Mesendoderm (in vitro differentiated cells): ENCODE measurements at regions not wholly inside any gene's neighbourhood (a gene's known extent, or its start where the extent isn't known, plus 50 kb on each side); places are given as distances from the start of the nearest gene placed in this dataset.
A peak's percentile ranks its signal among the peaks of the same experiment; 100 is the strongest.
"Not testable (repeated sequence)": the region's sequence is repeated elsewhere in the genome, so short reads cannot be mapped to it uniquely, and the experiment has no call there.

ENCODE experiments used
- DNase-seq: peaks from one replicate; pipeline ENCODE4 v3.0.0; 2013
- H2AK5ac ChIP-seq: 2 replicates; pipeline ENCODE4 v1.6.1; 2013; ENCODE audit warnings: low read length, inconsistent platforms
- H2BK120ac ChIP-seq: 2 replicates; pipeline ENCODE4 v1.6.1; 2013; ENCODE audit warnings: low read depth, mild to moderate bottlenecking, low read length, moderate library complexity, mixed read lengths
- H2BK15ac ChIP-seq: replicated peaks from 2 replicates; pipeline ENCODE4 v1.6.1; 2013; ENCODE audit warnings: low read depth, mild to moderate bottlenecking, moderate library complexity
- H2BK5ac ChIP-seq: 2 replicates; pipeline ENCODE4 v1.6.1; 2013; ENCODE audit warnings: low read length, inconsistent platforms
- H3K18ac ChIP-seq: 2 replicates; pipeline ENCODE4 v1.6.1; 2013; ENCODE audit warnings: mild to moderate bottlenecking, low read length, mixed read lengths
- H3K23ac ChIP-seq: one replicate; pipeline ENCODE4 v1.6.1; 2013; ENCODE audit warnings: low read length
- H3K27ac ChIP-seq: 2 replicates; pipeline ENCODE4 v1.5.1; 2013; ENCODE audit warnings: low read depth, mild to moderate bottlenecking, inconsistent platforms, low read length, moderate library complexity
- H3K27me3 ChIP-seq: 2 replicates; pipeline ENCODE4 v1.6.1; 2013; ENCODE audit warnings: low read length, control low read depth, mild to moderate bottlenecking, inconsistent platforms; ENCODE audit not compliant: insufficient read depth, poor library complexity
- H3K36me3 ChIP-seq: 2 replicates; pipeline ENCODE4 v1.6.1; 2013; ENCODE audit warnings: low read length, inconsistent platforms; ENCODE audit not compliant: control insufficient read depth, insufficient read depth
- H3K4ac ChIP-seq: one replicate; pipeline ENCODE4 v1.6.1; 2013; ENCODE audit warnings: low read depth, mild to moderate bottlenecking, low read length, moderate library complexity
- H3K4me1 ChIP-seq: 2 replicates; pipeline ENCODE4 v1.6.1; 2013; ENCODE audit warnings: low read depth, low read length, inconsistent platforms; ENCODE audit not compliant: control insufficient read depth
- H3K4me2 ChIP-seq: 2 replicates; pipeline ENCODE4 v1.6.1; 2013; ENCODE audit warnings: low read length
- H3K4me3 ChIP-seq: 2 replicates; pipeline ENCODE4 v1.5.1; 2013; ENCODE audit warnings: mild to moderate bottlenecking, low read length
- H3K56ac ChIP-seq: one replicate; pipeline ENCODE4 v1.6.1; 2013; ENCODE audit warnings: low read length
- H3K79me1 ChIP-seq: 2 replicates; pipeline ENCODE4 v1.6.1; 2013; ENCODE audit warnings: low read length, inconsistent platforms
- H3K79me2 ChIP-seq: 2 replicates; pipeline ENCODE4 v1.6.1; 2013; ENCODE audit warnings: mild to moderate bottlenecking, low read length; ENCODE audit not compliant: control insufficient read depth, insufficient read depth
- H3K9ac ChIP-seq: 2 replicates; pipeline ENCODE4 v1.6.1; 2013; ENCODE audit warnings: low read length, inconsistent platforms
- H4K5ac ChIP-seq: one replicate; pipeline ENCODE4 v1.6.1; 2013; ENCODE audit warnings: low read length
- H4K8ac ChIP-seq: one replicate; pipeline ENCODE4 v1.6.1; 2013; ENCODE audit warnings: low read depth, mild to moderate bottlenecking, control low read depth, low read length, moderate library complexity
- WGBS: extraction: QIAGEN DNeasy Blood & Tissue Kit; methylation state at CpG from one replicate; pipeline ENCODE4 v1.1.7; 2013; ENCODE audit warnings: low lambda C conversion rate, missing lambda C conversion rate; ENCODE audit not compliant: insufficient coverage; ENCODE audit errors: extremely low coverage; 5-methylcytosine and 5-hydroxymethylcytosine counted together

- H3K56ac ChIP-seq: peak overlapping the region; percentile 74
- no peaks in the 10 kb centered on the region for H3K36me3 ChIP-seq
- H4K5ac ChIP-seq: no peak overlapping the region
- H3K27ac ChIP-seq: peak overlapping the region; percentile 87
- H4K8ac ChIP-seq: no peak overlapping the region
- no peak overlapping the region for H2AK5ac ChIP-seq
- no peak overlapping the region for H2BK15ac ChIP-seq
- H3K4me2 ChIP-seq: no peak overlapping the region
- peaks cover 3% of the 10 kb centered on the region for H3K4me1 ChIP-seq
- no peaks in the 10 kb centered on the region for H3K79me1 ChIP-seq
- no peaks in the 10 kb centered on the region for H3K27me3 ChIP-seq
- peak; percentile 73 for DNase-seq
- WGBS: no CpG with 5 or more reads among the region's 10 CpGs
- peak overlapping the region; percentile 73 for H2BK5ac ChIP-seq
- H3K9ac ChIP-seq: peak overlapping the region; percentile 38
- peak overlapping the region; percentile 78 for H2BK120ac ChIP-seq
- H3K4ac ChIP-seq: peak overlapping the region; percentile 92
- no peak overlapping the region for H3K4me3 ChIP-seq
- H3K23ac ChIP-seq: no peak overlapping the region
- H3K18ac ChIP-seq: peak overlapping the region; percentile 81
- peaks cover 8% of the 10 kb centered on the region for H3K79me2 ChIP-seq
These were observed 803.9 kb upstream of the CDH10 start for GRCh38 chr5:25448646-25449045.

GRCh38 chr5:25448190-25448621 lies 803.4 kb upstream of the CDH10 start:
- no peak overlapping the region for H3K4me2 ChIP-seq
- H3K4me3 ChIP-seq: no peak overlapping the region
- H3K4ac ChIP-seq: peak overlapping the region; percentile 45
- no peaks in the 10 kb centered on the region for H3K36me3 ChIP-seq
- no peak overlapping the region for H4K5ac ChIP-seq
- peak overlapping the region; percentile 33 for H3K9ac ChIP-seq
- DNase-seq: peak; percentile 65
- no peak overlapping the region for H4K8ac ChIP-seq
- no peaks in the 10 kb centered on the region for H3K27me3 ChIP-seq
- H2AK5ac ChIP-seq: no peak overlapping the region
- WGBS: no CpG with 5 or more reads among the region's 6 CpGs
- H3K4me1 ChIP-seq: peaks cover 3% of the 10 kb centered on the region
- peaks cover 8% of the 10 kb centered on the region for H3K79me2 ChIP-seq
- peak overlapping the region; percentile 87 for H3K27ac ChIP-seq
- no peaks in the 10 kb centered on the region for H3K79me1 ChIP-seq
- no peak overlapping the region for H3K23ac ChIP-seq
- peak overlapping the region; percentile 1 for H2BK15ac ChIP-seq
- H3K18ac ChIP-seq: peak overlapping the region; percentile 81
- peak overlapping the region; percentile 78 for H2BK120ac ChIP-seq
- H2BK5ac ChIP-seq: peak overlapping the region; percentile 49
- peak overlapping the region; percentile 74 for H3K56ac ChIP-seq

GRCh38 chr5:25446061-25446420 lies 801.3 kb upstream of the CDH10 start:
- H3K18ac ChIP-seq, H3K27ac ChIP-seq, H4K8ac ChIP-seq, H3K4me2 ChIP-seq, H3K27me3 ChIP-seq, H2BK15ac ChIP-seq, H3K4ac ChIP-seq, H3K79me1 ChIP-seq, H2AK5ac ChIP-seq, H3K4me3 ChIP-seq, H3K23ac ChIP-seq, H3K56ac ChIP-seq, H2BK5ac ChIP-seq, H3K36me3 ChIP-seq, H3K4me1 ChIP-seq, H3K9ac ChIP-seq, H2BK120ac ChIP-seq, H4K5ac ChIP-seq: not testable (repeated sequence)
- peaks cover 14% of the 10 kb centered on the region for H3K79me2 ChIP-seq
- no CpG with 5 or more reads among the region's 3 CpGs for WGBS
- peak; percentile 36 for DNase-seq

- H3K18ac ChIP-seq: peak overlapping the region; percentile 96
- H3K27ac ChIP-seq: peak overlapping the region; percentile 34
- peaks cover 16% of the 10 kb centered on the region for H3K79me2 ChIP-seq
- H3K4ac ChIP-seq, H3K79me1 ChIP-seq, H2AK5ac ChIP-seq, H3K23ac ChIP-seq, H3K4me1 ChIP-seq, H3K4me2 ChIP-seq, H3K36me3 ChIP-seq, H4K8ac ChIP-seq, H3K27me3 ChIP-seq, H4K5ac ChIP-seq: not testable (repeated sequence)
- peak overlapping the region; percentile 79 for H3K56ac ChIP-seq
- H2BK120ac ChIP-seq: peak overlapping the region; percentile 73
- H2BK15ac ChIP-seq: peak overlapping the region; percentile 98
- no CpG with 5 or more reads among the region's 10 CpGs for WGBS
- peak overlapping the region; percentile 46 for H3K4me3 ChIP-seq
- peak overlapping the region; percentile 82 for H3K9ac ChIP-seq
- peak overlapping the region; percentile 18 for H2BK5ac ChIP-seq
- DNase-seq: peak; percentile 81
These were observed 800.7 kb upstream of the CDH10 start for GRCh38 chr5:25445381-25446060.

- no peak overlapping the region for H3K27ac ChIP-seq
- peak overlapping the region; percentile 29 for H3K4me3 ChIP-seq
- no peak overlapping the region for H2BK15ac ChIP-seq
- H2BK120ac ChIP-seq: no peak overlapping the region
- peak overlapping the region; percentile 12 for H3K56ac ChIP-seq
- H3K27me3 ChIP-seq: no peaks in the 10 kb centered on the region
- no peak overlapping the region for H2AK5ac ChIP-seq
- H3K4me1 ChIP-seq: peaks cover 3% of the 10 kb centered on the region
- H4K8ac ChIP-seq: no peak overlapping the region
- H3K9ac ChIP-seq: peak overlapping the region; percentile 71
- no peaks in the 10 kb centered on the region for H3K79me1 ChIP-seq
- peaks cover 16% of the 10 kb centered on the region for H3K79me2 ChIP-seq
- no peak for DNase-seq
- no CpG with 5 or more reads among the region's 2 CpGs for WGBS
- H3K4me2 ChIP-seq: no peak overlapping the region
- H3K36me3 ChIP-seq: no peaks in the 10 kb centered on the region
- H4K5ac ChIP-seq: no peak overlapping the region
- no peak overlapping the region for H3K23ac ChIP-seq
- no peak overlapping the region for H3K18ac ChIP-seq
- no peak overlapping the region for H2BK5ac ChIP-seq
- no peak overlapping the region for H3K4ac ChIP-seq
These were observed 799.9 kb upstream of the CDH10 start for GRCh38 chr5:25444697-25445096.

GRCh38 chr5:25441810-25442209 lies 797.0 kb upstream of the CDH10 start:
- peak; percentile 86 for DNase-seq
- Histone ChIP-seq H3K4me1 (no peaks in the 10 kb centered on the region), H2AK5ac (no peak overlapping the region), H3K79me1 (no peaks in the 10 kb centered on the region), H3K4me2 (no peak overlapping the region), H3K4ac (no peak overlapping the region), H3K27me3 (no peaks in the 10 kb centered on the region), H3K27ac (no peak overlapping the region), H3K56ac (peak overlapping the region; percentile 11), H3K79me2 (peaks cover 34% of the 10 kb centered on the region), H2BK5ac (no peak overlapping the region), H3K18ac (no peak overlapping the region), H2BK15ac (no peak overlapping the region), H3K36me3 (no peaks in the 10 kb centered on the region), H3K23ac (no peak overlapping the region), H4K8ac (no peak overlapping the region), H2BK120ac (no peak overlapping the region), H3K4me3 (no peak overlapping the region), H3K9ac (peak overlapping the region; percentile 2), H4K5ac (no peak overlapping the region)
- WGBS: no CpG with 5 or more reads among the region's 4 CpGs
